SH-SY5Y (cell line): ENCODE measurements at regions not wholly inside any gene's neighbourhood (a gene's known extent, or its start where the extent isn't known, plus 50 kb on each side); places are given as distances from the start of the nearest gene placed in this dataset.

Experiments used
- GATA2 ChIP-seq: IDR thresholded peaks from 2 replicates; pipeline ENCODE4 v1.6.1; 2011; ENCODE audit warnings: mild to moderate bottlenecking, low read depth, low read length
- GATA3 ChIP-seq: IDR thresholded peaks from 2 replicates; pipeline ENCODE4 v1.6.1; 2011; ENCODE audit warnings: low read depth, mild to moderate bottlenecking, low read length, moderate library complexity

DNA sequence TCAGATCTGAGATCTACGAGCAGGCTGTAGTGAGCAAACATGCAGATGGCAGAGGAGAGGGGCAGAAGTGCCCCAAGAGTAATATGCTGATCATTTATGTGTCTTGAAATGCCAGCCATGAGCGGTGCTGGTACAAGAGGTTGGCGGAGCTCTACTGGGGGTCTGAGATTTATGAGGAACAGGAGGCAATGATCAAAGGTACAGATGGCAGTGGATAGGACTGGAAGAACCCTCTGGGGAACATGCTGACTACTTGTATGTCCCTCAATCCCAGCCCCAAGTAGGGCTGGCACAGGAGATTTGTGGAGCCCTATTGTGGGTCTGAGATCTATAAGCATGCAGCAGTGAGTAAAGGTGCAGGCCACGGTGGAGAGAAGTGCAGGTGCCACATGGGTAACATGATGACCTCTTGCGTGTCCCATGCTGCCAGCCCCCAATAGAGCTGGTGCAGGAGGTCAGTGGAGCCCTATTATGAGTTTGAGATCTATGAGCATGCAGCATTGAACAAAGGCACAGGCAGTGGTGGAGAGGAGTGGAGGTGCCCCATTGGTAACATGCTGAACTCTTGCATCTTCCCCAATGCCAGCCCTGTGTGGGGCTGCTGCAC, 97.2 kb upstream of the ZNF678 start:
- TF ChIP-seq GATA2 (no peak), GATA3 (no peak)
